ENCODE measurements at regions not wholly inside any gene's neighbourhood (a gene's known extent, or its start where the extent isn't known, plus 50 kb on each side); places are given as distances from the start of the nearest gene placed in this dataset.

DNA sequence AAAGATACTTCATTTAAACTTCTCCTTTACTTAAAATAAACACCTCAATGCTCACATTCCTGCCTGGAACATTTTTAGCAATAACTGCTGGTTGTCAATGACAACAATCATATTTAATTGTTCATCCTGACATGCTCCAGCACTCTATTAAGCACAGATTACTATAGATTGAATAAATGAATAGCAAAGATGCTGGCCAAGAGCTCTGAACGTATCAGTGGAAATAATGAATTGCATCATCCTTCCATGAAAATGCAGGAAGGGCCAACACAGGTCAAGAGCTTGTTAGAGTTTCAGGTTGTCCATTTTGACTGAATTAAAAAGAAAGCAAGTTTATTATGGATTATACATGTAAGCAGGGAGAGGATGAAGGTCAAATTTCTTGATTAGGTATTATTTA, 994.0 kb downstream of the TSN start:
- no peak for TF ChIP-seq ZNF423 (tag by site-specific recombination; IDR thresholded peaks at IDR 0.05)
- TF ChIP-seq, protein P1, sequence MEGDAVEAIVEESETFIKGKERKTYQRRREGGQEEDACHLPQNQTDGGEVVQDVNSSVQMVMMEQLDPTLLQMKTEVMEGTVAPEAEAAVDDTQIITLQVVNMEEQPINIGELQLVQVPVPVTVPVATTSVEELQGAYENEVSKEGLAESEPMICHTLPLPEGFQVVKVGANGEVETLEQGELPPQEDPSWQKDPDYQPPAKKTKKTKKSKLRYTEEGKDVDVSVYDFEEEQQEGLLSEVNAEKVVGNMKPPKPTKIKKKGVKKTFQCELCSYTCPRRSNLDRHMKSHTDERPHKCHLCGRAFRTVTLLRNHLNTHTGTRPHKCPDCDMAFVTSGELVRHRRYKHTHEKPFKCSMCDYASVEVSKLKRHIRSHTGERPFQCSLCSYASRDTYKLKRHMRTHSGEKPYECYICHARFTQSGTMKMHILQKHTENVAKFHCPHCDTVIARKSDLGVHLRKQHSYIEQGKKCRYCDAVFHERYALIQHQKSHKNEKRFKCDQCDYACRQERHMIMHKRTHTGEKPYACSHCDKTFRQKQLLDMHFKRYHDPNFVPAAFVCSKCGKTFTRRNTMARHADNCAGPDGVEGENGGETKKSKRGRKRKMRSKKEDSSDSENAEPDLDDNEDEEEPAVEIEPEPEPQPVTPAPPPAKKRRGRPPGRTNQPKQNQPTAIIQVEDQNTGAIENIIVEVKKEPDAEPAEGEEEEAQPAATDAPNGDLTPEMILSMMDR (tag by site-specific recombination; IDR thresholded peaks at IDR 0.05), result no peak
